Hematopoietic multipotent progenitor cell (in vitro differentiated cells): ENCODE measurements at regions not wholly inside any gene's neighbourhood (a gene's known extent, or its start where the extent isn't known, plus 50 kb on each side); places are given as distances from the start of the nearest gene placed in this dataset.
"Not testable (repeated sequence)": the region's sequence is repeated elsewhere in the genome, so short reads cannot be mapped to it uniquely, and the experiment has no call there.

ENCODE experiments used
- DNase-seq, 3 donors: peaks; one replicate each; pipeline ENCODE4 v3.0.0-alpha.2; 2011 to 2015; ENCODE audit warnings: low read depth in 2 of 3, low spot score in 2 of 3

DNA sequence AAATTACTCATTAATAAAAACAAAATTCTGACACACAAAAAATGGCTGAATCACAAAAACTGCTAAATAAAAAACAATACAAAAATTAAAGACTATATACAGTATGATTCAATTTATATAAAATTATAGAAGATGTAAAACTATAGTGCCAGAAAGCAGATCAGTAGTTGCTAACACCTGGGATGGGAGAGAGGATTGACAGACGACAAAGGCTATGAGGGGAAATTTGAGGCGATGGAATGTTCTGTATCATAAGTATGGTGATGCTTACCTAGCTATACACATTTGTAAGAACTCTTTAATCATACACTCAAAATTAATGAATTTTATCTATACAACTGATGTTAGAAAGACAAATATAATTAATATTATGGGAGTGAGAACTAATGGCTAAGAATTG lies 247.9 kb upstream of the GJE1 start:
- no peak for DNase-seq

GRCh38 chr6:141878686-141879085 lies 254.0 kb upstream of the GJE1 start:
- no peak for DNase-seq

DNA sequence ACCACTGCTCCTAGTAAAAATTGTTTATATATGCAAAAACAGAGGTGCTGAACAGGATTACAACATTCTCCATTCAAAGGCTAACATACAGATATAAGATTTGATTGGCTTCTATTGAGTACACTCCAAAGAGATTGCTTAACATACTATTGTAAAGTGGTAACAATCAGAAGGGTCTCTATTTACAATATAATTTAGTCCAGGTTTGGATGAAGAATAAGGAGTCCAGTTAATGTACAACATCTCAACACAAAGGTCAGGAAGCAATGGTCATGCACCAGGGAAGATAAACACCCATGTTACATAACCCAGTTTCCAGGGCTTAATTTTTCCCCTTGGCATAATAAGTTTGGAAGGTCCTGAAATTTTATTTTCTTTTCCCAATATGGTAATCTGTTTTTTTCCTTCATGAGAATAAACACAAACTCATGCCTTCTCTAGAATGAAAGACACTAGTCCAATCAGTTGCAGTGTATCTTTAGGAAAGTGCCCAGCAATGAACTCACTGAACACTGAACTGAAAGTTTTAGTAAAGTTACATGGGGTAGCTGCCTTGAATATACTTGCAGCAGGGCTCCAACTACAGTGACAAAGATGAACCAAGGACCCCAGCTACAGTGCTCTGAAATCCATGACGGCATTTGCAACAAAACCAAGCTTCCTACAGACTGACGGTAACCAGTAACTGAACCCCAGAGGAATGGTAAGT lies 255.3 kb upstream of the GJE1 start:
- no peak for DNase-seq

- DNase-seq: no peak
Observed at GRCh38 chr6:141874930-141875602, 257.7 kb upstream of the GJE1 start.

GRCh38 chr6:141869509-141869908 lies 263.2 kb upstream of the GJE1 start:
- not testable (repeated sequence) for DNase-seq

- DNase-seq: no peak
Observed at GRCh38 chr6:141867767-141868166, 265.0 kb upstream of the GJE1 start.

GRCh38 chr6:141866731-141867497 lies 265.8 kb upstream of the GJE1 start:
- no peak for DNase-seq

GRCh38 chr6:141851063-141851462 lies 281.7 kb upstream of the GJE1 start:
- no peak for DNase-seq

GRCh38 chr6:141848029-141848890 lies 284.5 kb upstream of the GJE1 start:
- DNase-seq: peak in 1 of 3 donors; percentile 3

DNA sequence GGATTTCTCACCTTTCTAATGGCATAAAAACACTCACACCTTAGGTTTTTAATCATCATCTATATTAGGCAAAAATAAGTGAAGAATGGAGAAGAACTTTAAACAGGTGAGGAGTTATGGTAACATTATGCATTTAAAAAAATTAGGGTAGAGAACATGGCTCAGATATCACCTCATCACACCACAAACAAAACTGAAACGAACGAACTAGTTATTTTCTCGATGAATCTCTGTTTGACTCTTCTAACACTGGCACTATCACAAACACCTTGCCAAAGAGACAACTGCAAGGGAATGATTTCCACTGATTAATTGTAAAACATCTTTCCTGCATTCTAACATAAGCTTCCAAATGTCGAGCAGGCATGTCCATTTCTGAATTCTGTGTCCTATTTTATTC lies 286.1 kb upstream of the GJE1 start:
- DNase-seq: no peak

DNA sequence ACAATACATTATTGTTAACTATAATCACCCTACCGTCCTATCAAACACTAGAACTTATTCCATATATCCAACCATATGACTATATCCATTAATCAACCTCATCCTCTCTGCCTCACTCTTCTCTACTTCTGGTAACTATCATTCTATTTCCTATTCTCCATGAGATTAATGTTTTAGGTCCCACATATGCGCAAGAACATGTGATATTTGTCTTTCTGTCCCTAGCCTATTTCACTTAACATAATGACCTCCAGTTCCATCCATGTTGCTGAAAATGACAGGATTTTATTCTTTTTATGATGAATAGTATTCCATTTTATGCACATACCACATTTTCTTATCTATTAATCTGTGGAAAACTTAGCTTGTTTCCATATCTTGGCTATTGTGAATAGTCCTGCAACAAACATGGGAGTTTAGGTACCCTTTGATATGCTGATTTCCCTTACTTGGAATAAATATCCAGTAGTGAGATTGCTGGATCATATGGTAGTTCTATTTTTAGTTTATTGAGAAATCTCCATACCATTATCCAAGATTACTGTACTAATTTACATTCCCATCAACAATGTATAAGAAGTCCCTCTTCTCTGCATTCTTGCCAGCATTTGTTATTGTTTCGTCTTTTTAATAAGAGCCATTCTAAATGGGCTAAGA lies 289.4 kb upstream of the GJE1 start:
- no peak for DNase-seq

DNA sequence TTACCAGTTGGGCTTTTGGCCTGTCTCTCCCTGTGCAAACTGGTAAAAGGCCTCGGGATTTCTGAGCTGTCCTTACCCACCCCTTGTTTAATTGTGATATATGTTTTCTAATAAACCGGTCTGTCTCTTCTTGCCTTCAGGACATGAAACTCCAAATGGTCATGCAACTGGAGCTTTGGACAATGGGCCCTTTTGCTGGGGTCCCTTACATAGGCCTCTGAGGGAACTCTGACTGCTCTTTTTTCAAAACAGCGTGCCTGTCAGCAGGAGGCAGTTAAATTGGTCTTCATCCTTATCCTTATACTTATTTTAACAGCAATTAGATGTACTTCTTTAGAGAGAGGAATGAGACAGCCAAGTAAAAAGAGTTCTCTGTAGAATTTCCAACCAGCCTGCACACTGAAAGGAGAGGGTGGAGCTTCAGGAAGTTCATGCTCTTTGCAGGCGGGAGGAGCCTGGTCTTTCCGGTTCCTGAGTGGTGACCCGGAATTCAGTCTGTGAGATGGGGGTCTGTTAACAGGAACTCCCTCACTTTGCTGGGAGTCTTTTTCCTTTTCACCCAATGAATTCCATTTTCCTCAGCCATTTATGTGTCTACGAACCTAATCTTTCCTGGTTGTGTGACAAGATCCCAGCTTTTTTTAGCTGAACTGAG lies 299.6 kb upstream of the GJE1 start:
- DNase-seq: no peak

DNA sequence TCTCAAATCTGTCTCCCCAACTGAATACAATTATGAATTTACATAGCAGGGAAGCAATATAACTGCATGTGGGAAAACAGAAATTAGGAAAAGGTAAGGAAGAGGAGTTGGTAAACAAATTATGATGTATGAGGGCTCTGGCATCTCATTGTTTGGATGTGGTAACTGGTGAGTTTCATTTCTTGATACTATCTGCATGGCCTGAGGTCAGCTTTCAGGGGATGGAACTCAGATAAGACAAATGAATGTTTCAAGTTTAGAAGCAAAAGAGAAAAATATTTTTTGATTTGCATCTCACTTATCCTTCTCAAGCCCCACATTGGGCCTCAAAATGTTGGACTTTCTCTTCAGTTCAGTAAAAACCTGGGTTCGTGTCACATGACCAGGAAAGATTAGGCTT lies 302.2 kb upstream of the GJE1 start:
- no peak for DNase-seq

GRCh38 chr6:141829566-141830360 lies 303.0 kb upstream of the GJE1 start:
- DNase-seq: no peak

DNA sequence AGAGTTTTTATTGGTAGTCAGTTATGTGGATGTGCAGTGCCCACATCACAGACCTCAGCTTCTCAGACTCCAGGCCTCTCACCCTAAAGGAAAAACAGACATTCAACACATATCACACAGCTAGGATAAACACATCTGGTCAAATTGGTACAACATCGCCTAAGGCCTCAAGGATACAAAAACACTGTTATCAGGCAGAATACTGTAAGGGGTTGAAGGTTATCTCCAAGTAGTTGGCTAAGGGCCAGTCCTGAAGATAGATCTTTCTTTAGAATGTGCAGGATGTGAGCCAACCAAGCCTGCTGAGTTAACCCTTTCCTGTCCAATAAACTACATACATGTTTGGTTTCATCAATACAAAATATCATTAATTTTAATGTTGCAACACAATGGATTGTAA lies 308.4 kb upstream of the GJE1 start:
- DNase-seq: no peak

- not testable (repeated sequence) for DNase-seq
Observed at GRCh38 chr6:141815039-141815438, 317.7 kb upstream of the GJE1 start.

- DNase-seq: no peak
Observed at GRCh38 chr6:141809901-141810300, 322.8 kb upstream of the GJE1 start.

GRCh38 chr6:141808662-141809061 lies 324.1 kb upstream of the GJE1 start:
- DNase-seq: no peak

DNA sequence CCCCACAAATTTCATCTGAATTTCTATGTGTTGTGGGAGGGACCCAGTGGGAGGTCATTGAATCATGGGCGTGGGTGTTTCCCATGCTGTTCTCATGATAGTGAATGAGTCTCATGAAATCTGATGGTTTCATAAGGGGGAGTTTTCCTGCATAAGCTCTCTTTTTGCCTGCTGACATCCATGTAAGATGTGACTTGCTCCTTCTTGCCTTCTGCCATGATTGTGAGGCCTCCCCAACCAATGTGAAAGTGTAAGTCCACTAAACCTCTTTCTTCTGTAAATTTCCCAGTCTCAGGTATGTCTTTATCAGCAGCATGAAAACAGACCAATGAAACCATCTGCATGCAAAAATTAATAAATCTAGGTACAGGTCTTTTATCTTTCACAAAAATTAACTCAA lies 331.8 kb upstream of the GJE1 start:
- not testable (repeated sequence) for DNase-seq
